SKM-1 treated with dmso at 0.1 percent for 144 hours (cell line): ENCODE measurements at regions not wholly inside any gene's neighbourhood (a gene's known extent, or its start where the extent isn't known, plus 50 kb on each side); places are given as distances from the start of the nearest gene placed in this dataset.

Source experiments
- DNase-seq: peaks from one replicate; lab custom pipeline; 2025; ENCODE audit not compliant: unreplicated experiment; lab: John Stamatoyannopoulos, UW

GRCh38 chr2:215668378-215668775, 232.5 kb upstream of the FN1 start:
- DNase-seq: no peak

- DNase-seq: no peak
Measured at GRCh38 chr2:215667585-215668377, 231.9 kb upstream of the FN1 start.

- DNase-seq: peak; percentile 74
Measured at GRCh38 chr2:215664847-215665525, 229.1 kb upstream of the FN1 start.

GRCh38 chr2:215662715-215663114, 226.8 kb upstream of the FN1 start:
- no peak for DNase-seq

GRCh38 chr2:215660687-215661086, 224.8 kb upstream of the FN1 start:
- DNase-seq: no peak

- DNase-seq: no peak
Measured at GRCh38 chr2:215659650-215660049, 223.8 kb upstream of the FN1 start.

GRCh38 chr2:215658635-215659305, 222.9 kb upstream of the FN1 start:
- DNase-seq: no peak

- DNase-seq: no peak
Measured at GRCh38 chr2:215657844-215658243, 222.0 kb upstream of the FN1 start.

GRCh38 chr2:215654148-215654819, 218.4 kb upstream of the FN1 start:
- no peak for DNase-seq

- DNase-seq: no peak
Measured at GRCh38 chr2:215653344-215654030, 217.6 kb upstream of the FN1 start.

GRCh38 chr2:215652388-215652787, 216.5 kb upstream of the FN1 start:
- DNase-seq: no peak

- DNase-seq: no peak
Measured at GRCh38 chr2:215651412-215651811, 215.5 kb upstream of the FN1 start.

- no peak for DNase-seq
Measured at GRCh38 chr2:215644233-215644897, 208.5 kb upstream of the FN1 start.

- DNase-seq: no peak
Measured at GRCh38 chr2:215638687-215639086, 202.8 kb upstream of the FN1 start.

- DNase-seq: no peak
Measured at GRCh38 chr2:215637651-215638050, 201.8 kb upstream of the FN1 start.

- DNase-seq: no peak
Measured at GRCh38 chr2:215636816-215637215, 200.9 kb upstream of the FN1 start.

- DNase-seq: no peak
Measured at GRCh38 chr2:215635788-215636139, 199.9 kb upstream of the FN1 start.

GRCh38 chr2:215635071-215635787, 199.4 kb upstream of the FN1 start:
- no peak for DNase-seq

GRCh38 chr2:215633360-215633759, 197.5 kb upstream of the FN1 start:
- no peak for DNase-seq

GRCh38 chr2:215631696-215632095, 195.8 kb upstream of the FN1 start:
- DNase-seq: no peak
